Endothelial cell of umbilical vein (primary cell): ENCODE measurements at regions not wholly inside any gene's neighbourhood (a gene's known extent, or its start where the extent isn't known, plus 50 kb on each side); places are given as distances from the start of the nearest gene placed in this dataset.

Experiments used
- BruUV-seq: library from RNA; stranded (reverse); fragments of 400-500 nt; replicated peaks from 2 replicates; lab custom pipeline; 2021; lab: Mats Ljungman, UMichigan
- CTCF ChIA-PET: fragments of 300-600, 350-600 bp; sonication (Branson Sonifier 250); formaldehyde crosslinking; loops from one replicate; lab custom pipeline; 2021; ENCODE audit warnings: antibody characterized with exemption, inconsistent platforms; lab: Charles Lee
- POLR2A ChIA-PET: fragments of 300-600, 350-600 bp; sonication (Branson Sonifier 250); formaldehyde crosslinking; loops from one replicate; lab custom pipeline; 2021; ENCODE audit warnings: antibody characterized with exemption, inconsistent platforms; lab: Charles Lee
- DNase-seq: peaks from one replicate; pipeline ENCODE4 v3.0.0-alpha.2; 2011; ENCODE audit warnings: low read depth, low spot score
- FAIRE-seq: peaks from 2 replicates; lab custom pipeline; 2011; peaks lifted over from hg19 to GRCh38; lab: Jason Lieb, UNC
- H2AFZ ChIP-seq: 2 replicates; pipeline ENCODE4 v1.6.0; 2012; ENCODE audit warnings: low read depth, low read length, control low read depth, inconsistent platforms
- H3K27ac ChIP-seq: 2 replicates; pipeline ENCODE4 v1.5.1; 2011; ENCODE audit warnings: low read depth, mild to moderate bottlenecking, control low read depth, low read length, moderate library complexity; ENCODE audit not compliant: insufficient read depth
- H3K27me3 ChIP-seq, 2 experiments: 2 replicates each; pipeline versions ENCODE4 v1.6.0 to v1.6.1; 2011; ENCODE audit warnings: low read length in 2 of 2, mixed read lengths in 1 of 2; ENCODE audit not compliant: control insufficient read depth in 2 of 2, insufficient read depth in 2 of 2
- H3K36me3 ChIP-seq, 2 experiments: 2 replicates in 1 of 2; 3 replicates in 1 of 2; pipeline ENCODE4 v1.5.1; 2011; ENCODE audit warnings: low read length in 2 of 2, mild to moderate bottlenecking in 1 of 2, moderate library complexity in 1 of 2; ENCODE audit not compliant: control insufficient read depth in 2 of 2, insufficient read depth in 2 of 2; ENCODE audit errors: extremely low read depth in 1 of 2
- H3K4me1 ChIP-seq: 3 replicates; pipeline ENCODE4 v1.5.1; 2011; ENCODE audit warnings: mild to moderate bottlenecking, low read length; ENCODE audit not compliant: control insufficient read depth, insufficient read depth; ENCODE audit errors: extremely low read depth
- H3K4me2 ChIP-seq: 2 replicates; pipeline ENCODE4 v1.6.1; 2011; ENCODE audit warnings: low read length, control low read depth, mixed read lengths; ENCODE audit not compliant: insufficient read depth
- H3K4me3 ChIP-seq, 3 experiments: fragments of 200-600 bp in 1 of 3; sonication (generic), shearing (Covaris generic) in 1 of 3; replicated peaks in 1 of 3; 2 replicates each; pipeline ENCODE4 v1.5.1; 2011 to 2016; ENCODE audit warnings: control low read depth in 3 of 3, low read length in 3 of 3, mild to moderate bottlenecking in 2 of 3, inconsistent platforms in 1 of 3, low read depth in 1 of 3, moderate library complexity in 1 of 3; ENCODE audit not compliant: insufficient read depth in 1 of 3
- H3K79me2 ChIP-seq: 2 replicates; pipeline ENCODE4 v1.6.0; 2012; ENCODE audit warnings: low read length, inconsistent platforms; ENCODE audit not compliant: control insufficient read depth, insufficient read depth
- H3K9ac ChIP-seq: replicated peaks from 2 replicates; pipeline ENCODE3; 2011; ENCODE audit warnings: low read length, control low read depth; ENCODE audit not compliant: insufficient read depth; ENCODE audit errors: extremely low read depth
- H3K9me1 ChIP-seq: replicated peaks from 3 replicates; pipeline ENCODE4 v1.6.0; 2011; ENCODE audit warnings: mild to moderate bottlenecking, low read length; ENCODE audit not compliant: control insufficient read depth, insufficient read depth; ENCODE audit errors: extremely low read depth
- H3K9me3 ChIP-seq: replicated peaks from 2 replicates; pipeline ENCODE4 v1.5.1; 2012; ENCODE audit warnings: low read length, inconsistent platforms; ENCODE audit not compliant: control insufficient read depth, insufficient read depth
- H4K20me1 ChIP-seq: replicated peaks from 2 replicates; pipeline ENCODE3; 2011; ENCODE audit warnings: mild to moderate bottlenecking, low read length; ENCODE audit not compliant: control insufficient read depth, insufficient read depth; ENCODE audit errors: extremely low read depth
- CTCF ChIP-seq, 2 donors: IDR thresholded peaks; 1 replicate in 1 of 2; 2 replicates in 1 of 2; pipeline ENCODE4 v1.5.1; 2011; ENCODE audit warnings: low read length in 2 of 2, mild to moderate bottlenecking in 2 of 2, moderate library complexity in 2 of 2, control low read depth in 1 of 2, inconsistent platforms in 1 of 2, low read depth in 1 of 2; ENCODE audit not compliant: insufficient read depth in 1 of 2; ENCODE audit errors: extremely low read depth in 1 of 2
- EZH2 ChIP-seq: IDR thresholded peaks from 2 replicates; pipeline ENCODE4 v1.6.1; 2012; ENCODE audit warnings: borderline replicate concordance, low read depth, mild to moderate bottlenecking, moderate library complexity, low read length, inconsistent platforms; ENCODE audit not compliant: severe bottlenecking
- FOS ChIP-seq: IDR thresholded peaks from 2 replicates; pipeline ENCODE4 v1.6.1; 2011; ENCODE audit warnings: mild to moderate bottlenecking, low read length, moderate library complexity, borderline replicate concordance; ENCODE audit not compliant: insufficient read depth
- GATA2 ChIP-seq: IDR thresholded peaks from 2 replicates; pipeline ENCODE4 v1.7.0; 2011; ENCODE audit warnings: low read depth, mild to moderate bottlenecking, moderate library complexity, mixed read lengths, low read length; ENCODE audit not compliant: insufficient read length, insufficient read depth
- JUN ChIP-seq: IDR thresholded peaks from 2 replicates; pipeline ENCODE4 v1.6.1; 2011; ENCODE audit warnings: borderline replicate concordance, low read depth; ENCODE audit not compliant: insufficient read length, insufficient read depth
- MAX ChIP-seq: IDR thresholded peaks from 2 replicates; pipeline ENCODE4 v1.6.1; 2011; ENCODE audit not compliant: insufficient read depth, insufficient read length
- MYC ChIP-seq: IDR thresholded peaks from one replicate; pipeline ENCODE4 v1.6.1; 2011; ENCODE audit warnings: mild to moderate bottlenecking, low read depth, low read length
- POLR2A ChIP-seq: IDR thresholded peaks from 2 replicates; pipeline ENCODE4 v1.6.1; 2012; ENCODE audit warnings: low read depth, mild to moderate bottlenecking, control low read depth, low read length
- POLR2AphosphoS5 ChIP-seq: IDR thresholded peaks from 2 replicates; pipeline ENCODE4 v1.6.1; 2012; ENCODE audit warnings: low read depth, mild to moderate bottlenecking, control low read depth, low read length, moderate library complexity; ENCODE audit not compliant: insufficient read depth
- dilution Hi-C: fragments of 300-500 bp; cut with MboI; formaldehyde crosslinking; loops from one replicate; pipeline ENCODE4 v1.15.0; 2019; ENCODE audit warnings: low sequenced_read_pairs; ENCODE audit not compliant: extremely low pct_ligation_motif_present
- intact Hi-C: fragments of 100-400 bp; cut with micrococcal nuclease; formaldehyde crosslinking; loops from one replicate; pipeline ENCODE4 v1.10.0; 2022

- Histone ChIP-seq H2AFZ (no peak overlapping the region), H3K4me1 (no peaks in the 10 kb centered on the region), H3K9ac (no peak overlapping the region), H4K20me1 (no peaks in the 10 kb centered on the region), H3K36me3 (no peaks in the 10 kb centered on the region), H3K9me1 (no peaks in the 10 kb centered on the region), H3K4me2 (no peak overlapping the region), H3K27me3 (no peaks in the 10 kb centered on the region), H3K27ac (no peak overlapping the region), H3K9me3 (no peaks in the 10 kb centered on the region), H3K4me3 (no peak overlapping the region), H3K79me2 (no peaks in the 10 kb centered on the region)
- no TSS peak for BruUV-seq
- TF ChIP-seq MYC: no peak
- TF ChIP-seq POLR2AphosphoS5: no peak
- TF ChIP-seq MAX: no peak
- TF ChIP-seq POLR2A: no peak
- no peak for TF ChIP-seq GATA2
- TF ChIP-seq FOS: no peak
- no peak for TF ChIP-seq EZH2
- no peak for TF ChIP-seq JUN
- CTCF ChIA-PET: no interaction called here
- dilution Hi-C loops (no loop called here), intact Hi-C loops (no loop called here)
- POLR2A ChIA-PET: no interaction called here
- FAIRE-seq: no peak
- no peak for DNase-seq
Measured at GRCh38 chr5:63553073-63553472, 409.2 kb downstream of the HTR1A start.

GRCh38 chr5:63535840-63536602, 426.2 kb downstream of the HTR1A start:
- no peaks in the 10 kb centered on the region for H3K9me1 ChIP-seq
- no peak overlapping the region for H3K27ac ChIP-seq
- no peaks in the 10 kb centered on the region for H3K36me3 ChIP-seq
- H3K79me2 ChIP-seq: no peaks in the 10 kb centered on the region
- no peak for FAIRE-seq
- CTCF ChIA-PET: no interaction called here
- H3K27me3 ChIP-seq: no peaks in the 10 kb centered on the region
- no peak for TF ChIP-seq EZH2
- no peak for TF ChIP-seq POLR2A
- TF ChIP-seq FOS: no peak
- no peak for TF ChIP-seq GATA2
- no peak for TF ChIP-seq MYC
- TF ChIP-seq JUN: no peak
- TF ChIP-seq MAX: no peak
- TF ChIP-seq POLR2AphosphoS5: no peak
- no peak for TF ChIP-seq CTCF (IDR thresholded peaks at IDR 0.05; ENCODE audit: extremely low read depth in 1 of 2, insufficient read depth in 1 of 2, low read depth in 1 of 2, low read length in 2 of 2)
- no peaks in the 10 kb centered on the region for H3K9me3 ChIP-seq
- POLR2A ChIA-PET: no interaction called here
- no peak overlapping the region for H3K9ac ChIP-seq
- no peak overlapping the region for H2AFZ ChIP-seq
- intact Hi-C loops: no loop called here
- DNase-seq: no peak
- H3K4me2 ChIP-seq: no peak overlapping the region
- H3K4me3 ChIP-seq: no peak overlapping the region
- no peaks in the 10 kb centered on the region for H4K20me1 ChIP-seq
- BruUV-seq: no TSS peak
- dilution Hi-C loops: no loop called here
- no peaks in the 10 kb centered on the region for H3K4me1 ChIP-seq
